ENCODE measurements at regions not wholly inside any gene's neighbourhood (a gene's known extent, or its start where the extent isn't known, plus 50 kb on each side); places are given as distances from the start of the nearest gene placed in this dataset.

- Histone ChIP-seq H2BK12ac (ENCODE audit: insufficient read length, low read depth, low read length) (no peak overlapping the region), H3K27me3 (ENCODE audit: insufficient read depth, low read length) (no peaks in the 10 kb centered on the region), H3K79me1 (ENCODE audit: insufficient read depth, low read depth, low read length, poor library complexity, severe bottlenecking) (no peaks in the 10 kb centered on the region), H3K23ac (ENCODE audit: insufficient read length, low read depth, low read length) (no peak overlapping the region), H2BK120ac (ENCODE audit: low read depth, low read length, poor library complexity, severe bottlenecking) (no peak overlapping the region), H3K79me2 (ENCODE audit: insufficient read depth, low read length) (no peaks in the 10 kb centered on the region), H3K4ac (ENCODE audit: low read depth, low read length) (no peak overlapping the region), H3K4me2 (ENCODE audit: insufficient read depth, insufficient read length, low read length) (no peak overlapping the region), H2BK20ac (ENCODE audit: low read depth, low read length, poor library complexity, severe bottlenecking) (no peak overlapping the region), H2BK5ac (ENCODE audit: insufficient read length, low read length) (no peak overlapping the region), H3T11ph (ENCODE audit: low read length) (no peak overlapping the region), H2AK5ac (ENCODE audit: insufficient read length, low read length) (no peak overlapping the region), H2AFZ (ENCODE audit: low read length) (no peak overlapping the region), H3K9ac (ENCODE audit: extremely low read depth, insufficient read length, low read length) (no peak overlapping the region), H3K18ac (ENCODE audit: insufficient read length, low read depth, low read length) (no peak overlapping the region), H3K56ac (ENCODE audit: insufficient read length, low read depth, low read length) (no peak overlapping the region), H3K9me3 (ENCODE audit: control insufficient read depth, low read depth, low read length) (no peaks in the 10 kb centered on the region), H4K5ac (ENCODE audit: insufficient read length, low read depth, low read length) (no peak overlapping the region), H3K27ac (ENCODE audit: insufficient read length, low read depth, low read length) (no peak overlapping the region), H3K23me2 (ENCODE audit: insufficient read length, low read depth, low read length, poor library complexity, severe bottlenecking) (no peaks in the 10 kb centered on the region), H4K8ac (replicated peaks; ENCODE audit: insufficient read length, low read depth, low read length) (no peak overlapping the region), H3K14ac (ENCODE audit: insufficient read depth, low read length) (no peak overlapping the region), H3K4me1 (ENCODE audit: insufficient read depth, low read length) (peaks cover 2% of the 10 kb centered on the region; the same call in 1 of the 2 replicates), H2BK15ac (ENCODE audit: low read depth, low read length) (no peak overlapping the region), H4K20me1 (ENCODE audit: control insufficient read depth, insufficient read depth, insufficient read length) (no peaks in the 10 kb centered on the region), H4K91ac (ENCODE audit: insufficient read length, low read depth, low read length) (no peak overlapping the region)
- WGBS (ENCODE audit: extremely low coverage, insufficient read length, low lambda C conversion rate), result no CpG with 5 or more reads among the region's 1 CpG
- TF ChIP-seq, protein P1, sequence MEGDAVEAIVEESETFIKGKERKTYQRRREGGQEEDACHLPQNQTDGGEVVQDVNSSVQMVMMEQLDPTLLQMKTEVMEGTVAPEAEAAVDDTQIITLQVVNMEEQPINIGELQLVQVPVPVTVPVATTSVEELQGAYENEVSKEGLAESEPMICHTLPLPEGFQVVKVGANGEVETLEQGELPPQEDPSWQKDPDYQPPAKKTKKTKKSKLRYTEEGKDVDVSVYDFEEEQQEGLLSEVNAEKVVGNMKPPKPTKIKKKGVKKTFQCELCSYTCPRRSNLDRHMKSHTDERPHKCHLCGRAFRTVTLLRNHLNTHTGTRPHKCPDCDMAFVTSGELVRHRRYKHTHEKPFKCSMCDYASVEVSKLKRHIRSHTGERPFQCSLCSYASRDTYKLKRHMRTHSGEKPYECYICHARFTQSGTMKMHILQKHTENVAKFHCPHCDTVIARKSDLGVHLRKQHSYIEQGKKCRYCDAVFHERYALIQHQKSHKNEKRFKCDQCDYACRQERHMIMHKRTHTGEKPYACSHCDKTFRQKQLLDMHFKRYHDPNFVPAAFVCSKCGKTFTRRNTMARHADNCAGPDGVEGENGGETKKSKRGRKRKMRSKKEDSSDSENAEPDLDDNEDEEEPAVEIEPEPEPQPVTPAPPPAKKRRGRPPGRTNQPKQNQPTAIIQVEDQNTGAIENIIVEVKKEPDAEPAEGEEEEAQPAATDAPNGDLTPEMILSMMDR (conservative IDR thresholded peaks at IDR 0.05), result no peak
- Mint-ChIP-seq H3K27ac (no peak overlapping the region), H3K4me1 (peaks cover 2 to 5% of the 10 kb centered on the region in 2 experiments; a peak in 3 of 4 replicates), H3K9me3 (peaks cover 0 to 2% of the 10 kb centered on the region in 2 experiments; a peak in 1 of 5 replicates), H3K27me3 (ENCODE audit: low read depth) (no peaks in the 10 kb centered on the region; the same call in 1 of the 2 replicates), H3K36me3 (ENCODE audit: insufficient read depth in 1 of 3, low read depth in 3 of 3) (no peaks in the 10 kb centered on the region; a peak in 1 of 7 replicates), H3K4me3 (no peak overlapping the region)
- DNase-seq, result no peak
Measured at GRCh38 chr13:79625517-79625916, 144.6 kb downstream of the NDFIP2 start.
